ENCODE measurements at regions not wholly inside any gene's neighbourhood (a gene's known extent, or its start where the extent isn't known, plus 50 kb on each side); places are given as distances from the start of the nearest gene placed in this dataset.
"Not testable (repeated sequence)": the region's sequence is repeated elsewhere in the genome, so short reads cannot be mapped to it uniquely, and the experiment has no call there.

DNA sequence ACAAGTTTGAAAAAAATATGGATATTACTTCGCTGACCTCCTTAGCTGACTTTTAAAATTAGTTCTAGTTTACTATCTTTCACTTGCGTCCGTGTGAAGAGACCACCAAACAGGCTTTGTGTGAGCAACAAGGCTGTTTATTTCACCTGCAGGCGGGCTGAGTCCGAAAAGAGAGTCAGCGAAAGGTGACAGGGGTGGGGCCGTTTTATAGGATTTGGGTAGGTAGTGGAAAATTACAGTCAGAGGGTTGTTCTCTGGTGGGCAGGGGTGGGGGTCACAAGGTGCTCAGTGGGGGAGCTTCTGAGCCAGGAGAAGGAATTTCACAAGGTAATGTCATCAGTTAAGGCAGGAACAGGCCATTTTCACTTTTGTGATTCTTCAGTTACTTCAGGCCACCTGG lies 203.7 kb downstream of the POM121L12 start:
- not testable (repeated sequence) for DNase-seq

DNA sequence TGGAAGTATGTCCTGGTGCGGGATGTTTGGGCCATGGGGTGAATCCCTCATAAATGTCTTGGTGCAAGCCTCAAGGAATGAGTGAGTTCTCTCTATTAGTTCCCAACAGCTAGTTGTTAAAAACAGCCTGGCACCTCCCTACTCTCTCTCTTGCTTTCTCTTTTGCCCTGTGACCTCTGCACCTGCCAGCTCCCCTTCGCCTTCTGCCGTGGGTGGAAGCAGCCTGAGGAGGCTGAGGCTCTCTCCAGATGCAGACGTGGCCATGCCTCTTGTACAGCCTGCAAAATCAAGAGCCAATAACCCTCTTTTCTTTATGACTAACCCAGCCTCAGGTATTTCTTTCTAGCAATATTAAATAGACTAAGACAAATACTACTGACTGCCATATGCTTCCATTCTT lies 210.3 kb downstream of the POM121L12 start:
- no peak for DNase-seq

DNA sequence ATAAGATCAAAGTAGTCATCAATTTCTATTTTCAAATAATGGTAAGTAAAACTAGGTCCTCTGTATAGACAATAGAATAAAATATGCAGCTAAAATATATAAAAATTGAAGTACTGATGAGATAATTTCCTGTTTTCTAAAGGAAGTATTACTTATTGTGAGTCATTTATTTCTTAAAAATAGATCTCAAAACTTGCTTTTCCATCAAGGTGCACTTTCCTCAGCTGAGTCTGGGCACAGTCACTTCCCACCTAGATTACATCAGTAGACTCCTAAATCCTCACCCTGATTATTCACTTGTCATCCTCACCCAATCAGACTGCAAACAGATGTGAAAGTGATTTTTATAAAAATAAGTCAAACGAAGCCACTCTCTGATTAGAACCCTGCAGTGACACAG lies 211.5 kb downstream of the POM121L12 start:
- no peak for DNase-seq

DNA sequence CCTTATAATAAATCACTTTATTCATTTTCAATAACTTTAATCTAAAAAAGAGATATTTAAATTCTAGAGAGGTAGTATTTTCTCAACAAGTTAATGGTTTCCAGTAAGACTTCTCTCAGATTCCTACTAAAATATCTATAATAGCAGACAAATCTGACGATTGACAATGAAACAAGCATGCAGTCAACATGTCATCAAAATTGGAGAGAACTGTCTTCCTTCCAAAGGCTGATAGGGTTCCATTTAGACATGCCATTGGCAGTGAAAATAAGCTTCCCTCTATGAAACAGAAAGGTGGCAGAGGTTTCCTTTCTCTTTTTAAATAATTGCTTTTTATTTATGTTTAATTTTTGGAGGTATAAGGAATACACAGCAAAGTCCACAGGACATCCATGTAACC lies 217.1 kb downstream of the POM121L12 start:
- no peak for DNase-seq

DNA sequence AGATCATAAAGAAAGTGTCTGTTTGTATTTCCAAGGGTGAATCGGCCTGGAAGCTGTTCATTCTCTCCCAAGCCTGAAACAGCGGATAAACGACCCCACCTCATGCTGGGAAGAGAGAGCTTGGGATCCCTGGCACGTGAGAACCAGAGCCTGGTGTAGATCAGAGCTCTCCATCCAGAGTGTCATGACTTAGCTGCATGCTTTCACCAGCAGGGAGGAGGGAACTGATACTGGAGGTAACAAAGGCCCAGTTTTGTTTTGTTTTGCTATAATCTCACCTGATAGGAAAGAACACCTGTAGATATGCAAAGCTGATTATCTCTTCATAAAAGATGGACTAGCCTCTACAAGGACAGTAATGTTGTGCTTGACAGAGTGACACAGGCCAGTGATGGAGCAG lies 236.6 kb downstream of the POM121L12 start:
- no peak for DNase-seq

DNA sequence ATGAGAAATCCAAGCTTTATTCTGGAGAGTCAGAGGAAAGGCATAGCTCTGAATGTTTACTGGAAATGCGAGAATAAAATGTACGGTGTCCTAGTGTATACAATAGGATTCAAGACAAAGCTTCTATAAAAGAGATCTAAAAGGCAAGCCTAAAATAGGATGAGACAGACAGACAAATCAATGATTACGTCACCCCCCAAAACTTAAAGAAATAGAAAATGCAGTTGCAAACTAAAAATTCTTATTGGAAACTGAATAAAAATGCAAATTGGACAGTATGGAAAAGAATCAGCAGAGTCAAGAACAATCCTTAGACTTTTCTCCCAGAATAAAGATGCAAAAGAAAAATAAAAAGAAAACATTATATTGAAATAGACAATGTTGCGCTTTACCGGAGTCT lies 245.9 kb downstream of the POM121L12 start:
- no peak for DNase-seq

DNA sequence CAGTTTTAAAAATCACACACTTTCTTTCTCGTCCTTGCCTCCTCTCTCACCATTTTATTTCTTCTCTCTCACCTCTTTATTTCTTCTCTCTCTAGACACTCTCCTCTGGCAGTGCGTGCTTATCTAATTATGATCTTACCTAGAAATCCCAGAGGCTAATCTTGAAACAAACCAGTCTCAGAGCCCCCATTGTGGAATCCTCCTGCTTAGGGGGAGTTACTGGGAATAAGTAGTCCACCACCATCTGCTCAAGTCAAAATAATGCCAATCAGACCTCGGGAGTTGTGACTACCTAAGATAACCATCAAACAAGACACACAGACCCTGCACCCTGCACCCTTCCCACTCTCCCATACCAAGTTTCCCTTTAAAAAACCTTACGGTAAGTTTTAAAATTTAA lies 256.9 kb downstream of the POM121L12 start:
- no peak for DNase-seq

DNA sequence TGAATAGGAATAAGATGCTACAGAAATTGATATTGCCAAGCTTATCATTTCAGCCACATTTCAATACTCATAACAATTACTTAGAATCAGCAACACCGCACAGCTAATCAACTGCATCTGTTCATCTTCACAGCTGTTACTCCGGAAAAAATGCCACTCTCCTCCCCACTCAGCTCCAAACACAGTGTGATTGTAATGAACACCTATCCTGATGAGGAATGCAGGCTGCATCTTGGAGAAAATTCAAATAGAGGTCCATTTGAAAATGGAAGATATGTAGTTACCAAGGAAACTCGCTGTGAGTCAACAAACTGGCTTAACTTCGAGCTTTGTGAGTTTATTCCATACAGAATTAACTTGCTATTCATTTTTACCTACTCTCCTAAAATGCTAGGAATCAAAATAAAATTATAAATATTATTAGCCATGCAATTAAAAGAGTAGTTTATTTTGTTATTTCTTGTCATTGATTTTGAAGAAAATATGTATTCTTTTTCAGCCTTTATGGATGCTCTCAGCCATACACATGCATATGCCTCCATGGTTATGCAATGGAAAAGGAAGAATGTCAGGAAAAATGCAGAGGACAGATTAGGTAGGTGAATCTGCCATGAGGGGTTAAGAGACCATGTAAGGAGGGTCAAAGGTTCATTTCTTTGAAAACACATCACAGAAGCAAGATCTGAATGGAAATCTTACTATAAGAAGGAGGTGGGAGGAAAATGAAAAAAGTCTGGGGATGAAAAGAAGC lies 267.2 kb downstream of the POM121L12 start:
- no peak for DNase-seq

DNA sequence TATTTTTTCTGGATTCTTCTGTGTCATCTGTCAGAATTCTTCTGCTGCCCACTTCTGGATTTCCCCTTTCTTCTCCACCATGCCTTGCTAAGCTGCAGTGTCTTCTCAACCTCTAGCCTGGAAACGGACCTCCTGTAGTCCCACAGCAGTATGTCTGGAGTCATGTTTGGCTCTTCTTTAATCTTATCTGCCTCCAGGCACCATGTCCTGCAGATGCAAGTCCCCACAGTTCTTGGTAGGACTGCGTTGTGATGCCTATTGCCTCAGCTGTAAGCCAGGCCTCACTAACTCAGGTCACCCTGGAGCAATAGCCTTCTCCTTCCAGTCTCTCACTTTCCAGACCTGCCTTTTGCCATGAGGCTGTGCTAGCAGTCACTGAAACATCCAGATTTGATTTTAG lies 268.3 kb downstream of the POM121L12 start:
- DNase-seq, result no peak

DNA sequence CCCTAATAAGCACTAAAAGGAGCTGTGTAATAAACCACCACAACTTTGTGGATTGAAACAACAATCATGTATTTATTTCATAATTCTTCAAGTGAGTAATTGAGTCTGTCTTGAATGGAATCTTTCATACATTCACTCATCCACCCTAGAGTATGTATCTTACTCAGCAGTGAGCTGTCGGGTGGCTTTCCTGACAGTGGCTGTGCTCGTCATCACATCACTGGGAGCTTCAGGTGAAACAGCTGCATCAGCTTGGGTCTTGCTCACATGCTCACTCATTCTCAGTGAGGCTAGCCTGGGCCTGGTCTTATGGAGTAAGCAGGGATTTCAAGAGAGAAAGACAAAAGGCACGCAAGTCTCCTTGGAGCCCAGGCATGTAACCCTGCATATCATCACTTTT lies 271.4 kb downstream of the POM121L12 start:
- DNase-seq, result no peak

DNA sequence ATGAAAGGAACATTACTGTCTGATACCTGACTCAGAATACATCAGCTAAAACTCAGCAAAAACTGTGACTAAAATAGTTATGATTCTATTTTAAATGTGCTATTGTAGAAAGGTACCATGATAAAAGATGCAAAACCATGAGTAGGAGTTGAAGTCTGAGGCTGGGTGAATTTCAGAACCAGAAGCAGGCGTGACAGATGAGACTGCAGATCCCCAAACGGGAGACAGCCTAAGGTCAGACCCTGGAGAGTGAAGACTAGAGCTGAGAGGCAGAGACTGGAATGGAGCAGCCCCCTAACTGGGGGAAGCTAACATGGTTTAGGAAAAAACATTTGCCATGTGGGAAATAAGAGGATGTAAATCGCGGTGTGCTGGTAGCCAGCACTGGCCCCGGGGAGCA lies 275.8 kb downstream of the POM121L12 start:
- DNase-seq, result no peak

DNA sequence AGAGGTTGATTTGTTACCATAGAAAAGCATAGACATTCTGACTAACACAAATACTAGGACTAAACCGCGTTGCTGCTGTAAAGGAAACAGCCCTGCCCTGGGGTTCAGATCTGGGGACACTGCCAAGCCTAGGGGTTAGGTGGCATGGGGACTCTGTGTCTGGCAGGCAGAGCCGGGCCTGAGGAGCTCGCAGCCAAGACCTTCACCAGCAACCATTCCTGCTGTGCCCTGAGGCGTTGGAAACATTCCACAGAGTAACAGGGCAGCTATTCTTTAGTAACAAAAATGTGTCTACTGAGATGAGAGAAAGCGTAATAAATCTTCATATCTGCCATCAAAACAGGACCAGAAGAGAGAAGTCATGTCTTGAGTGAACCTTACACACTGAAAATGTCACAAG lies 280.5 kb downstream of the POM121L12 start:
- no peak for DNase-seq

DNA sequence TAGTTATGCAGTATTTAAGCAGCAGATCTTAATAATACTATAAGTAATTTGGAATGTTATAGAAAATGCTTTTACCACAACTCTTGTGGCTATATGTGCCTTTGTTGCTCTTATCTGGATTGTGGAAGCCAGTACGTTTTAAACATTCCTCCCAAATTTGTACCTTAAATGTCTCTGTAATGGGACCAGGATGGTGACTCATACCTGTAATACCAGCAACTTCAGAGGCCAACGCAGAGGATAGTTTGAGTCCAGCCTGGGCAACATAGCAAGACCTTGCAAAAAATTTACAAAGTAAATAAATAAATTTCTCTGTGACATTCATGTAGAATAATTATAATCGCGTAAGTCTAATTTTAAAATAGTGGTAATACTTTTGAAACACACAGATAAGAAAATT lies 283.1 kb downstream of the POM121L12 start:
- no peak for DNase-seq

DNA sequence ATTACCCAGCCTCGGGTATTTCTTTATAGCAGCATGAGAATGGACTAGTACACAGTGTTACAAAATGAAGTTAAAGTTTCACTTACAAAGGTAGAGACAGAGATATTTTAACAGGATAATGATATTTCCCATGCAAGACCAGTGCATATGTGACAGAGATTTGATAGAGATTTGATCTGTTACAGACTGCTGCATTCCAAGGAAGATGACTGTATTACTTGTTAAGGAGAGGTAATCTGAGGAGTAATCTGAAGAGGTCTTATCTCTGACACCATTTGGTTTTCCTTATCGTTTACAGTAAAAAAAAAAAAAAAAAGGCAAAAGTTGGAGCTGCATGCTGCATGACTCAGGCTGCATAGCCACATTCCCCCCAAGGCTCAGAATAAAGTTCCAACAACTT lies 289.6 kb downstream of the POM121L12 start:
- no peak for DNase-seq

DNA sequence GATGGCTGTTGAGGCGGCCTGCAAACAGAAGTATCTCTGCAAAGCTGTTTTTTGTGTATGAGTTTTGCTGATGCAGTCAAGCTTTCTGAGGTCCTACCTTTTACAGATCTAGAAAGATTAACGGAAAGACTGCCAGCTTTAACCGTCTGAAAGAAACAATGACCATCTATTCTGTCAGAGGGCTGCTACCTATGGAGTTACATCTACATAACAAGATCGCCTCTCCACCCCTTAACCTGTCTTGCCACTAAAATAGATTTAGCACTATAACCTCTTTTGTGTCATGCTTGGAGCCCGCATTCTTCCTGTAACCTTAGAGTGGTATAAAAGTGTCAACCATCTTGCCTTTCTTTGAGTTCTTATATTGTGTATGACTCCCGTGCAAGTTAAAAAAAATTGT lies 291.2 kb downstream of the POM121L12 start:
- no peak for DNase-seq

DNA sequence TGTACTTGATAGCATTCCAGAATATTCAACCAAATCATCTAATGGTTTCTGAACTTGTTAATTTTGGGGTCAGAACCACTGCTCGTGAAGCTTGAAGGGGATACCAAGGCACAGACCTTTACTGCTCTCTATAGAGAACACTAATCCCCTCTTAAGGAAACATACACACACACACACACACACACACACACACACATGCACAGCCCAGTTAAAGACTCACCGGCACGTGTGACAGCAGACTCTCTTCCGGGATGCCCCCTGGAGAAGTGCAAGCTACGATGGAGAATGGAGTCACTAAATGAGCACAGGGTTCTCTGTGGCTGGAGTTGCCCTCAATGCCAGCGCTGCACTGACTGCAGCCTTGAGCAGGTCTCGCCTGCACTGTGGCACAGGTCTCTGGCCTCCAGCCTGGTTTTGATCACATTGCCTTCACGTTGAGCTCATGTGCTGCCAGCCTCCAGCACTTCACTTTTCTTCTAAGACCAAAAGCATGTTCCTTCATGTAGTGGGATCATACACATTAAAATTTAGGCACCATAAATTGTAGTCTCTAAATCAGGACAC lies 300.8 kb downstream of the POM121L12 start:
- DNase-seq, result no peak

DNA sequence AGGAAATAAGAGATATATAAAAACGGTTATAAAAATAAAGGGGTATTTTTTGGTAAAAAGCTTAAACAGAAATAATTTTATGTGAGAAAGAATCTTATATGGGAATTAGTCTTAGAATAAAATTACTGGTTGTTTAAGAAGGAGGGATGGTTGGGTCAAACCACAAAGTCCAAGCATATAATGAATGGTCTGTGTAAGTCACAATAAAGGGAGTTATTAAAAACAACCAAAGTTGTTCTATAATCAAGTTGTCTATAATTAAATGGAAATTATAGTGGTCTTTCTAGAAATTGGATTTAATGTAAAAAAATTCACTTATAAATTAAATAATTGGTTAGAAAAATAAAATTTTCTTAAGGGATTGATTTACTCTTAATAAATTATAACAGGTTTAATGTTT lies 304.8 kb downstream of the POM121L12 start:
- no peak for DNase-seq

DNA sequence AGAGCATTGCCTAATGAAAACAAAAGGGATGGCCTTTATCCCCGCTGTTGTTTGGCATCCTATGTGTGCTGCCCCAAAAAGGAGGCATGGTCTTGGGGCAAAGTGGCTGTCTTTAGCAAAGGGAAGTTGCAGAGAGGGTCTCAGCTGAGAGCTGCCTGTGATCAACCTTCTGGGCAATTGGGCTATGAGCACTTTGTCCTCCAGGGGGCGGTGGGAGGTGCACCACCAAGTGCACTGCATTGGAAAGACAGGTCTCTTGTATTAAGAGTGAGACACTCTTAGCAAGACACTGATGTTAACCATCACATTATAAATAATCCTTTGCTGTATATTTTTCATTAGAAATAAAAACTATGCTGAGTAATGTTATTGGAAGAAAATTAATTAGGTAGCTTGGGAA lies 314.8 kb downstream of the POM121L12 start:
- DNase-seq, result no peak

DNA sequence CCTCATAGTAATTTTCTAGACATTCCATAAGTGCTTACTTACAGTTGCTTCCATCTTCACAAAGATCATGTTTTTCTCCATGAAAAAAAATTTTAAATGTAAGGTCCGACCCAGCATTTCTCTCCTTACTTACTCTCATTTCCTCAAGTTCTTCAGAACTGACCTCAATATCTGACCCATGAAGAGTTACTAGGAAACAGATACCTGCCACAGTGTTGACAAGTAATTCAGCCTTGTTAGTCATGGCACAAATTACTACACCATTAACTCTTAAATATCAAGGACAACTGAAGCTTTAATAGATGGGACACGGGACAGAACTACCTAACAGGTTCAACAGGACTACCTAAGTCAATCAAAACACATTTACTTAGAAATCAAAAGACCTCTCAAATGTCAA lies 316.2 kb downstream of the POM121L12 start:
- no peak for DNase-seq

DNA sequence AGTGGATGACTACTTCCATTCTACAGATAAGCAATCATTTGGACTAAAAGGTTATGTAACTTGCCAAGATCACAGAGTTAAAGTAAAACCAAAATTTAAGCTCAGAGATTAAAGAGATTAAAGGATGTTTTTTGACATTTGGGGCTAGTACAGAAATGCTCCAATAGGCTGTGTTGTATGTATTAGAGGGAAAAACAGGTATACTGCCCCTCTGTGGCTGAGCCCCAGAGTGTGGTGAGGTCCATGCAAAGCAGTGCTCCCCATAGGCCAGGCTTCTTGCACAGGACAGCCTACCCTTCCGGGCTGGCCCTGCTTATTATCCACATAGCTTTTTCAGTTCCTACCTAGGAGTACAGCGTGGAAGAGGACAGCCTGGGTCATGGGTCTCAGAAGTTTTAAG lies 322.8 kb downstream of the POM121L12 start:
- no peak for DNase-seq

DNA sequence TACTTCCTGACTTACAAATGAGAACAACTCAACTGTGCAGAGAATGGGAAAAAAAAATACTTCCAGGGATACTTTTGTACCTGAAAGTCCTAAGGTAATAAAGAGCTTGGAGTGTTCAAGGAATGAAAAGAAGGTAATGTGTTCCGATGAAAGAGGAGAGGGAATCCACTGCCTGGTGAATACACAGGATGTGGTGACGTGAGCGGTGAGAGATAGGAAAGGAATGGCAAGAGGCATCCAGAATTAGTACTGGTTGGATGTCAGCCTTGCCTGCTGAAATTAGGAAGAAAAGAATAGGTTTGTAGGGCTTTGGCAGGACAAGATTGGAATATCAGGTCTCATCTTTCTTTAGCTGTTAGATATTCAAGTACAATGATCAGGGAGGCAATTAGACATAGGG lies 347.7 kb downstream of the POM121L12 start:
- no peak for DNase-seq

DNA sequence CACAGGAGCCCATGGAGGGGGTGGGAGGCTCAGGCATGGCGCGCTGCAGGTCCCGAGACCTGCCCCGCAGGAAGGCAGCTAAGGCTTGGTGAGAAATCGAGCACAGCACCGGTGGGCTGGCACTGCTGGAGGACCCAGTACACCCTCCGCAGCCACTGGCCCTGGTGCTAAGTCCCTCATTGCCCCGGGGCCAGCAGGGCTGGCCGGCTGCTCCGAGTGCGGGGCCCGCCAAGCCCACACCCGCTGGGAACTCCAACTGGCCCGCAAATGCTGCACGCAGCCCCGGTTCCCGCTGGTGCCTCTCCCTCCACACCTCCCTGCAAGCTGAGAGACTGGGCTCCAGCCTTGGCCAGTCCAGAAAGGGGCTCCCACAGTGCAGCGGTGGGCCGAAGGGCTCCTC lies 349.8 kb downstream of the POM121L12 start:
- not testable (repeated sequence) for DNase-seq

DNA sequence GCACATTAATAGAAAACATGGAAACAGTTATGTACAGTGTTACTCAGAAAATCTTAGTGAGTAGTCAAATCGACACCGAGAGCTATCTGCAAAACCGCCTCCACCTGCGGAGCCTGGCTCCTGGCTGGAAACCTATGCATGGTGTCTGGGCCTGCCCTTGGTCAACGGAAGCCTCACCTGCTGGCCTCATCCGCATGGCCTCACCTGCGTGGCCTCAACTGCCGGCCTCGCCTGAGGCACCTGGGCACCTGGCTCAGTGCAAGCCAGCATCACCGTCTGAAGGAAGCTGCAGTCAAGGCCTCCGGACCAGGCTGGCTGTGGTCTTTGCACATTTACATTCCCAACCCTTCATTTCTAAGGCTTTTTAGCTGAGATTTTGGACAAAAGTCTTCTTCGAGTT lies 352.1 kb downstream of the POM121L12 start:
- DNase-seq, result no peak

DNA sequence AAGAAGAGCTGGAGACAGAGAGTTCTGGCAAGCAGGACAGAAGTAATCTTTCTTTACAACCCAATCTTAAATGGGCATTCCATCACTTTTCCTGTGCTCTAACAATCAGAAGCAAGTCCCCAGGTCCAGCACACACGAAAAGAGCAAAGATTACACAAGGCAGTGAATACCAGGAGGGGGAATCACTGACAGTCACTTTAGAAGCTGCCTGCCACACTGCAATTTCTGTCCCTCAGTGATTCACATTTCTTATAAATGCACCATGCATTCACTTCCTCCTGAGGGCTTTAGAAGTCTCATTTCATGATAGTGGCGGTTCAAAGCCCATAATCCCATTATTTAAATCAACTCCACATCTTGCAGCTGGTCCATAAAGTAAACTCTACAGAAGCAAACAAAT lies 362.5 kb downstream of the POM121L12 start:
- DNase-seq, result no peak

DNA sequence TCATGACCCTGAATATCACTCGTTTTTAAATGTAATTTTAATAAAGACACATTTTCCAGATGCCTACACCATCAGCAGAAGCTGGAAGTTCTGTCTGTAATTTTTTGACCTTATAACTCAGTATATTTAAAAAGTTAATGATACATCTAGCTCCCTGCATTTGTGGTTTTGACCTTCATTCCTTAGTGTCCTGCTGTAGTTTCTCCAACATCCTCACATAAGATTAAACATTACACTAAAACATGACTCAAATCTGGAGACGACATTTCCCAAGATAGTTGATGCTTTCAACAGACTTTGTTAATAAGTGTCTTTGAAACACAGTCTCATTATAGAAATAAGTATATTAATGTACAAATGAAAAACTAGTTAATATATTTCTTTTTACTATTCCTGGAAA lies 363.1 kb downstream of the POM121L12 start:
- DNase-seq, result no peak
